ENCODE measurements at regions not wholly inside any gene's neighbourhood (a gene's known extent, or its start where the extent isn't known, plus 50 kb on each side); places are given as distances from the start of the nearest gene placed in this dataset.

DNA sequence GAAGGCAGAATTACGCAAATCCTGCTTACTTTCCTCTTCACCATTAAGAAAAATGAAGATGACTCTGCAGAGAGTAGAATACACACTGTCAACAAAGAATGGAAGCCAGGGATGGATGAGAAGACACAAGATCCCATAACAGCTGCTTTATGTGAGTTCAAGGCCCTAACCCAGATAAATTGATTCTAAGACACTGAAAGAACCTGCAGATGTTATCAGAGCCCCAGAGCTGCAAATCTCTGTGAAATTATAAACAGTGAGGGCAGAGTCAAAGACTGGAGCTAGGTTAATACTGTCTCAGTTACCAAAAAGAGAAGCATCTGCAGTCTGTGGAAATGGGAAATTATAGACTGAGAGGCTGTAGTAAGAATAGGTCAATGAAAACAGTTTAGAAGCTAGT, 320.1 kb upstream of the PKDCC start:
- 0 to 98% (median 52%) methylated on average over 1 of the region's 1 CpG for WGBS, 5 donors
- Histone ChIP-seq H3K36me3 (no peaks in the 10 kb centered on the region), H3K27ac (no peak overlapping the region), H3K4me1 (no peaks in the 10 kb centered on the region), H3K27me3 (no peaks in the 10 kb centered on the region), H3K4me3 (no peak overlapping the region), H3K9me3 (no peaks in the 10 kb centered on the region)
- intact Hi-C loops (cut with DNase I; ENCODE audit: low total_unique reads) = no loop called here
- TF ChIP-seq EP300 (IDR thresholded peaks at IDR 0.05) = no peak
- TF ChIP-seq POLR2A (IDR thresholded peaks at IDR 0.05) = no peak
- no peak for TF ChIP-seq POLR2AphosphoS5 (IDR thresholded peaks at IDR 0.05)
- TF ChIP-seq, protein P1, sequence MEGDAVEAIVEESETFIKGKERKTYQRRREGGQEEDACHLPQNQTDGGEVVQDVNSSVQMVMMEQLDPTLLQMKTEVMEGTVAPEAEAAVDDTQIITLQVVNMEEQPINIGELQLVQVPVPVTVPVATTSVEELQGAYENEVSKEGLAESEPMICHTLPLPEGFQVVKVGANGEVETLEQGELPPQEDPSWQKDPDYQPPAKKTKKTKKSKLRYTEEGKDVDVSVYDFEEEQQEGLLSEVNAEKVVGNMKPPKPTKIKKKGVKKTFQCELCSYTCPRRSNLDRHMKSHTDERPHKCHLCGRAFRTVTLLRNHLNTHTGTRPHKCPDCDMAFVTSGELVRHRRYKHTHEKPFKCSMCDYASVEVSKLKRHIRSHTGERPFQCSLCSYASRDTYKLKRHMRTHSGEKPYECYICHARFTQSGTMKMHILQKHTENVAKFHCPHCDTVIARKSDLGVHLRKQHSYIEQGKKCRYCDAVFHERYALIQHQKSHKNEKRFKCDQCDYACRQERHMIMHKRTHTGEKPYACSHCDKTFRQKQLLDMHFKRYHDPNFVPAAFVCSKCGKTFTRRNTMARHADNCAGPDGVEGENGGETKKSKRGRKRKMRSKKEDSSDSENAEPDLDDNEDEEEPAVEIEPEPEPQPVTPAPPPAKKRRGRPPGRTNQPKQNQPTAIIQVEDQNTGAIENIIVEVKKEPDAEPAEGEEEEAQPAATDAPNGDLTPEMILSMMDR (IDR thresholded peaks at IDR 0.05) = no peak
- no peak for DNase-seq

DNA sequence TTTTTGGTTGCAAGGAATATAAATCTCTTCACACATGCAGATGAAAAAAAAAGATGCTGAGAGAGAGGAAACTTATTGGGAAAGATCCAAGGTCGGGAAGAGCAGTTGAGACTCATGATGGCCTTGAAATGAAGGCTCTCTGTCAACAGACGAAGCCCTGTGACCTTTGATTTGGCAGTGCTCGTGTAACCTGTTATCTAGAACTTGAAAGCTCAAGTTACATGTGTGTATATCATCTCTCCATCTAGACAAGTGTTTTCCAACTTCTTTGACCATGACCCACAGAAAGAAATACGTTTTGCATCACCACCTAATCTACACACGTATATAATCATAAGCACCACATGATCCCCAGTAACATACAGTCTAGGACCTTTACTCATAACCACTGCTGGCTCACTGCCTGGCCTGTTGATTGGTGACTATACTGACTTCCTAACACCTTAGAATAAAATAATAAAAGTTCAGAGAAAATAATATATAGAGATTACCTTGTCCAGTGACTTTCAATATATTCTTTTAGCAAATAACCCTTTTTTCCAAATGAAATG, 319.0 kb upstream of the PKDCC start:
- 34 to 43% (median 37%) methylated on average over 5 of the region's 5 CpGs for WGBS, 5 donors
- H3K36me3 ChIP-seq = no peaks in the 10 kb centered on the region
- no peak overlapping the region for H3K27ac ChIP-seq
- H3K9me3 ChIP-seq = no peaks in the 10 kb centered on the region
- H3K4me3 ChIP-seq = no peak overlapping the region
- no peak for DNase-seq
- intact Hi-C loops (cut with DNase I; ENCODE audit: low total_unique reads) = no loop called here
- TF ChIP-seq, protein P1 (IDR thresholded peaks at IDR 0.05) = no peak
- TF ChIP-seq POLR2A (IDR thresholded peaks at IDR 0.05) (no peak), POLR2AphosphoS5 (IDR thresholded peaks at IDR 0.05) (no peak), EP300 (IDR thresholded peaks at IDR 0.05) (no peak)
- H3K27me3 ChIP-seq = no peaks in the 10 kb centered on the region
- H3K4me1 ChIP-seq = no peaks in the 10 kb centered on the region

DNA sequence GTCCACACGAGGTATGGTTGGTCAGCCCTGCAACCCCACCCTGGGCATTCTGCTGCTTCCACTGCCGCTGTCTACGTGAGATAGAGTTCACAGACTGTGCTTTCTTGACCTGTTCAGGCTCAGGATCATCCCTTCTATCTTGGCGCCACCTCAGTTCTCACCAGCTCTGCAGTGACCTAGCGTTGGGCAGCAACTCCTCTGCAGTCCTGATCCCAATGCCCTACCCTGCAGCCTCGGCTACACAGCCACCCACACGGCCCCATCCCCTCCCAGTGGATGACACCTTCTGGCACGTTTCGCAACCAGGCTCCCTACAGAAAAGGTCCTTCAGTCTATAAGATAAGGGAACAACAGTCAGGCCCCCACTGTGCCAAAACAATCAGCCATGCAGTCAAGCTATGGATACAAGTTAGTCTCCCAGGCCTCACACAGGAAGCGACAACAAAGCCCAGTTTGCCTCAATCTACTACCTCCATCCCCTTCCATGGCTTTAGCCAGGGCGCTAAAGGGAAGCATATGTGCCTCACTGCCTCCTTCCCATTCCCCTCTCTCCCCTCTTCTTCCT, 317.9 kb upstream of the PKDCC start:
- no peaks in the 10 kb centered on the region for H3K9me3 ChIP-seq
- DNase-seq = no peak
- no peak overlapping the region for H3K4me3 ChIP-seq
- H3K27me3 ChIP-seq = no peaks in the 10 kb centered on the region
- H3K4me1 ChIP-seq = no peaks in the 10 kb centered on the region
- no peak overlapping the region for H3K27ac ChIP-seq
- TF ChIP-seq, protein P1 (IDR thresholded peaks at IDR 0.05) = no peak
- TF ChIP-seq POLR2A (IDR thresholded peaks at IDR 0.05) (no peak), POLR2AphosphoS5 (IDR thresholded peaks at IDR 0.05) (no peak), EP300 (IDR thresholded peaks at IDR 0.05) (no peak)
- H3K36me3 ChIP-seq = no peaks in the 10 kb centered on the region
- 71 to 83% (median 77%) methylated on average over 11 of the region's 11 CpGs for WGBS, 5 donors
- intact Hi-C loops (cut with DNase I; ENCODE audit: low total_unique reads) = no loop called here

DNA sequence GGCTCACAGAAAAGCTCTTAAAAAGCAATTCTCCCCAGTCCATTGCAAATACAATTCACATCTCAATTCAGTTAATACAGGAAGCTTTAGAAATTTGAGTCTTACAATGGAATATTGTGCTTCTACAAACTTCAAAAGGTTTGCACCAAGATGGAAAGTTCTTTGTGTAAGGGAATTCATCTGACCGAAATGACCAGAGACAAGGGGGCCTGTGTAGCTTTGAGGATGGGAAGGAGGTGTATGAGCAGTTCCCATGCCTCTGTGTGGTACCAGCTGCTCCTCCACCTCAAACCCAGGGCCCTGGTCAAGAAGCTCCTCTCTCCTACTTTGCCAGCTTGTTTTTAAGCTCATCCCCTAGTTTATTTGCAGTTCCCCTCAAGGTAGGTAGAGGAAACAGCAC, 312.8 kb upstream of the PKDCC start:
- no peak for DNase-seq
- TF ChIP-seq, protein P1 (IDR thresholded peaks at IDR 0.05) = no peak
- no peak for TF ChIP-seq POLR2AphosphoS5 (IDR thresholded peaks at IDR 0.05)
- TF ChIP-seq POLR2A (IDR thresholded peaks at IDR 0.05) = no peak
- no peak for TF ChIP-seq EP300 (IDR thresholded peaks at IDR 0.05)
- H3K27me3 ChIP-seq = no peaks in the 10 kb centered on the region
- WGBS, 5 donors = 85 to 91% (median 88%) methylated on average over 1 of the region's 1 CpG
- H3K4me1 ChIP-seq = no peaks in the 10 kb centered on the region
- intact Hi-C loops (cut with DNase I; ENCODE audit: low total_unique reads) = no loop called here
- no peaks in the 10 kb centered on the region for H3K36me3 ChIP-seq
- H3K4me3 ChIP-seq = no peak overlapping the region
- H3K9me3 ChIP-seq = no peaks in the 10 kb centered on the region
- no peak overlapping the region for H3K27ac ChIP-seq

All from stomach (tissue), 8 donors.